Mucosa of stomach (tissue), 1 donor: ENCODE measurements at regions not wholly inside any gene's neighbourhood (a gene's known extent, or its start where the extent isn't known, plus 50 kb on each side); places are given as distances from the start of the nearest gene placed in this dataset.

Source experiments
- H3K27me3 ChIP-seq: one replicate; pipeline ENCODE4 v1.7.0; 2013; ENCODE audit warnings: mild to moderate bottlenecking, low read length; ENCODE audit not compliant: control insufficient read depth, insufficient read depth
- H3K36me3 ChIP-seq: one replicate; pipeline ENCODE4 v1.7.0; 2013; ENCODE audit warnings: low read length; ENCODE audit not compliant: control insufficient read depth, insufficient read depth
- H3K4me1 ChIP-seq: one replicate; pipeline ENCODE4 v1.7.0; 2013; ENCODE audit warnings: mild to moderate bottlenecking, low read length; ENCODE audit not compliant: control insufficient read depth, insufficient read depth
- H3K4me3 ChIP-seq: one replicate; pipeline ENCODE4 v1.7.0; 2013; ENCODE audit warnings: low read length
- H3K9ac ChIP-seq: one replicate; pipeline ENCODE4 v1.7.0; 2013; ENCODE audit warnings: mild to moderate bottlenecking, low read length, moderate library complexity
- H3K9me3 ChIP-seq: one replicate; pipeline ENCODE4 v1.7.0; 2013; ENCODE audit warnings: mild to moderate bottlenecking, low read length, moderate library complexity; ENCODE audit not compliant: control insufficient read depth
- donor health status: Pancreatic carcinoma.

DNA sequence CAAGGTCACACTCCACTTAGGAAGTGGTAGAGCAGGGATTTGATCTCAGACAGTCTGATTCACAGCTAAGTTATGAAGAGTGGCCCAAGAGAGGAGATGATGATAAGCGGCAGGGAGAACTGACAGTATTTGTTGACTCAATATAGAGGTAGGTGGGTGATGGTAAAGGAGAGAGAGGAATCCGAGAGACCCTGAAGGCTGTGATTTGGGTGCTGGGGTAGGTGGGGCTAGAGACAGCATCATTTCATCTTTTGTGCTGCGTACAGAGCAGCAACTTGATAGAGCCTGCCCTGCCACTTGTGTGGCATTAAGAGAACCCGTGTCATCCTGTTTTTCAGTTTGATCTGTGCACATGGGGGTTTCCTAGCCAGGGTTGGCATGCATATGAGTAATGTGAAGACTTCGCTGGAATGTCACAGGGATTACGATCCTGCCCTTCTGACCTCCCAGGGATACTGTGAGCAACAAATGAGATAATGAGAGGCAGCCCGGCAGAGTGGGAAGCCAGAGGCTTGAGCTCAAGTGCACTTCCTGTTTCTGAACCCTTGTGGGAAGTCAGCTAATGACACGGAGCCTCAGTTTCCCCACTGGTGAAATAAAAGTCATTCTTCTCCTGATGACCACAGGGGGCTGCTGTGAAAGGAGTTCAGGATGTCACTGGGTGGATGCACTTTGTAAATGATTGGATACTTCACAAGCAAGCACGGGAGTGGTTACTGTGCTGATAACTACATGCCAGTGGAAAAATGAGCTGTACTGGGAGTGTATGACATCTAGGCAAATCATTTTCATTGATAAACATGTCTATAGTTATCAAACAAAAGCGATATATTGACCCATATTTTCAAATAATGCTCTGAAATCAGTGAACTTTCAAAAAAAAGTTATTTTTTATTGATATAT is 59.5 kb upstream of the IGF1 start:
- Histone ChIP-seq H3K4me3 (no peak overlapping the region), H3K9ac (no peak overlapping the region), H3K27me3 (no peaks in the 10 kb centered on the region), H3K4me1 (no peaks in the 10 kb centered on the region), H3K36me3 (no peaks in the 10 kb centered on the region), H3K9me3 (no peaks in the 10 kb centered on the region)

DNA sequence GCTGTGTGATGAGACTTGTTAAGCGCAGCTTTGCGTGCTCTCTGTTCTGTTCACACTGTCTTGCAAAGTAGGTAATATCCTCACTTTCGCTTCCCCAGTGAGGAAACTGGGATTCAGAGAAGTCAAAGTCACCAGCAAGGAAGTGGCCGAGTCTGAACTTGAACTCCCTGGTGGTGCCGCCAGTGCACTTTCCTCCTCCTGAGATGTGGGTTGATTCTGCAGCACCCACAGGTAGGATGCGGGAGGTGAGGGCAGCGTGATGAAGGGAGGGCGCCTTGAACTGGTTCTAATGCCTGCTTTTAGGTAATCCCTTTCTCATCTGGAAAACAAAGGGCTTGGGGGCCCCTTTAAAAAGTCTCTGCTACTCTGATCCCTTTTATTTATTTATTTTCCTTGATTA is 54.9 kb upstream of the IGF1 start:
- Histone ChIP-seq H3K9ac (no peak overlapping the region), H3K36me3 (no peaks in the 10 kb centered on the region), H3K9me3 (no peaks in the 10 kb centered on the region), H3K4me1 (no peaks in the 10 kb centered on the region), H3K4me3 (no peak overlapping the region), H3K27me3 (no peaks in the 10 kb centered on the region)

DNA sequence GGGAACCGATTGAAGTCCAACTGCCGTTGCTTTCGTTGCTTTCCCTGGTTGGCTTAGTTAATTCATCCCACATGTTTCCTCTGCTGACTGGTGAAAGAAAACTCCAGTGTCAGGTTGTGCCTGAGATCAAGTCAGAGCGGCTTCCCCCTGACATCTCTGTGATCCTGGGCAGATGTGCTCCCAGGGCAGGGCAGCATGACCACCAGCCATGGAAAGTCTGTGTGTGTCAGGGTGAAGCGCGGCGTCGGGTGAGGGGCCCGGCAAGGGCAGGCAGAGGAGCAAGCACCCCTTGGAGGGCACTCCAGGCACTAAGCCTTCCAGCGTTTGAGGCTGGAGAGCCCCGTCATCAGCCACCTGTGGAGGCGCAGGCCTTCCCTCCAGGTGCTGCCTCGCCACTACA is 54.5 kb upstream of the IGF1 start:
- no peaks in the 10 kb centered on the region for H3K4me1 ChIP-seq
- H3K36me3 ChIP-seq = no peaks in the 10 kb centered on the region
- H3K27me3 ChIP-seq = no peaks in the 10 kb centered on the region
- H3K9ac ChIP-seq = no peak overlapping the region
- H3K9me3 ChIP-seq = no peaks in the 10 kb centered on the region
- no peak overlapping the region for H3K4me3 ChIP-seq

DNA sequence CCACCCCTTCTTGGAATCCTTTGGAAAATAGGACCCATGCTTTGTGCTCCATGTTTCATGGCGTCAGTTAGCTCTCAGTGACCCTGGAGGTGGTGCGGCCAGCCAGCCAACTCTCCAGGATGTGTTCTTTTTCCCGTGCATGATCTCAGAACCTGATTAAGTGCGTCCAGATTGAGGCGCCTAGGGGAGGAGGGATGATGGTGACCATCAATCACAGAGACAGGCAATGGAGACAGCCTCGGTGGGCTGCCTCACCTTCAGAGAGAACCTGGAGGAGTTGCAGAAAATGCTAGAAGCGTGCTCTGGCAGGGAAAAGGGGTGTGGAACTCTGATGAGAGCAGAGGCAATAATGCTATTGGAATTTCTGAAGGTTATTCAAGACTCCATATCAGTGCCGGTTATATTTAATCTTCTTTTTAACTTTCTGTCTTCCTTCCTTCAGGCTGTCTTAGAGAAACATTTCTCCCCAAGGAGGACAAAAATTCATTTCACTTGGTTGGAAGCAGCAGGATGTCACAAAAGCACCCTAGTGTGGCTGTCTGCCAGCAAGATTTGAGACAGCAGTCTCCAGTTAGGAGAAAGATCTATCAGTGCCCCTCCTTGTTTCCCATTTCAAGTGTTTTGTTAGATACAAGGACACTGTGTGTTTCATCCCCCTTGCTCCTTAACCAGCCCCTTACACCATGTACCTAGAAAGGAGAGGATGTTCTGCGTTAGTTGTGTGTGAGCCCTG is 53.3 kb upstream of the IGF1 start:
- no peaks in the 10 kb centered on the region for H3K27me3 ChIP-seq
- H3K4me1 ChIP-seq = no peaks in the 10 kb centered on the region
- H3K9me3 ChIP-seq = no peaks in the 10 kb centered on the region
- H3K36me3 ChIP-seq = no peaks in the 10 kb centered on the region
- no peak overlapping the region for H3K4me3 ChIP-seq
- H3K9ac ChIP-seq = no peak overlapping the region
